GM12878 (cell line): ENCODE measurements at regions not wholly inside any gene's neighbourhood (a gene's known extent, or its start where the extent isn't known, plus 50 kb on each side); places are given as distances from the start of the nearest gene placed in this dataset.

ENCODE experiments used
- ATAC-seq: fragments of 200-7000 bp; cut with Tn5 transposase; 3 replicates; pipeline ENCODE4 v1.9.1; 2020; ENCODE audit warnings: mild to moderate bottlenecking, moderate library complexity
- BruUV-seq: library from RNA; stranded (reverse); fragments of 400-500 nt; replicated peaks from 2 replicates; lab custom pipeline; 2021; lab: Mats Ljungman, UMichigan
- CTCF ChIA-PET: fragments of 300-600 bp; sonication (Branson Sonifier 250); formaldehyde crosslinking; extraction: SDS; loops from one replicate; lab custom pipeline; 2021; ENCODE audit warnings: inconsistent platforms; lab: Yijun Ruan, JAX
- POLR2A ChIA-PET: fragments of 350-600 bp; formaldehyde crosslinking; extraction: SDS; loops from one replicate; lab custom pipeline; 2021; ENCODE audit warnings: inconsistent platforms; lab: Charles Lee
- RAD21 ChIA-PET: fragments of 300-600 bp; sonication (Branson Sonifier 250); formaldehyde crosslinking; loops from one replicate; lab custom pipeline; 2023; ENCODE audit warnings: antibody characterized with exemption; ENCODE audit not compliant: unreplicated experiment; lab: Charles Lee
- SMC1A ChIA-PET: fragments of 300-600 bp; sonication (Branson Sonifier 250); formaldehyde crosslinking; loops from one replicate; lab custom pipeline; 2023; ENCODE audit not compliant: unreplicated experiment, uncharacterized antibody; lab: Charles Lee
- DNase-seq: peaks from one replicate; pipeline ENCODE4 v3.0.0-alpha.2; 2011; ENCODE audit warnings: low read depth, low spot score
- FAIRE-seq: peaks from 3 replicates; lab custom pipeline; 2011; peaks lifted over from hg19 to GRCh38; lab: Jason Lieb, UNC
- H2AFZ ChIP-seq: 2 replicates; pipeline ENCODE4 v1.6.0; 2011; ENCODE audit warnings: low read depth, low read length, control low read depth; ENCODE audit not compliant: control insufficient read depth
- H3K27ac ChIP-seq: 2 replicates; pipeline ENCODE4 v1.5.1; 2011; ENCODE audit warnings: control low read depth; ENCODE audit not compliant: control insufficient read depth, insufficient read depth
- H3K27me3 ChIP-seq, 2 experiments: replicated peaks in 1 of 2; 2 replicates each; pipeline versions ENCODE4 v1.6.0 to v1.6.1; 2011; ENCODE audit warnings: low read length in 1 of 2; ENCODE audit not compliant: control insufficient read depth in 2 of 2, insufficient read depth in 2 of 2
- H3K36me3 ChIP-seq, 2 experiments: 2 replicates each; pipeline ENCODE4 v1.5.1; 2011; ENCODE audit warnings: low read length in 1 of 2; ENCODE audit not compliant: control insufficient read depth in 2 of 2, insufficient read depth in 2 of 2
- H3K4me1 ChIP-seq: 2 replicates; pipeline ENCODE4 v1.6.1; 2011; ENCODE audit warnings: mild to moderate bottlenecking, low read length, moderate library complexity, mixed read lengths; ENCODE audit not compliant: control insufficient read depth, insufficient read depth
- H3K4me2 ChIP-seq: 2 replicates; pipeline ENCODE4 v1.6.0; 2011; ENCODE audit warnings: control low read depth; ENCODE audit not compliant: control insufficient read depth, insufficient read depth
- H3K4me3 ChIP-seq: fragments of 200-600 bp; sonication (generic); 2 replicates; pipeline ENCODE4 v1.5.1; 2016
- H3K79me2 ChIP-seq: 2 replicates; pipeline ENCODE4 v1.6.0; 2011; ENCODE audit warnings: low read length; ENCODE audit not compliant: control insufficient read depth, insufficient read depth
- H3K9ac ChIP-seq: 2 replicates; pipeline ENCODE4 v1.8.0; 2011; ENCODE audit warnings: low read length, control low read depth, mixed read lengths; ENCODE audit not compliant: control insufficient read depth, insufficient read depth
- H3K9me3 ChIP-seq: replicated peaks from 3 replicates; pipeline ENCODE4 v1.5.1; 2011; ENCODE audit warnings: mild to moderate bottlenecking, low read length; ENCODE audit not compliant: control insufficient read depth, insufficient read depth
- H4K20me1 ChIP-seq: 2 replicates; pipeline ENCODE4 v1.6.0; 2011; ENCODE audit not compliant: control insufficient read depth, insufficient read depth
- BACH1 ChIP-seq: fragments of 450-650 bp; IDR thresholded peaks from 2 replicates; pipeline ENCODE4 v1.6.1; 2017; ENCODE audit warnings: mild to moderate bottlenecking, borderline replicate concordance
- GATAD2B ChIP-seq: fragments of 450-650 bp; conservative IDR thresholded peaks from 2 replicates; pipeline ENCODE4 v1.6.1; 2017; ENCODE audit warnings: low read depth, mild to moderate bottlenecking, moderate library complexity
- JUNB ChIP-seq: IDR thresholded peaks from 2 replicates; pipeline ENCODE4 v1.6.1; 2016; ENCODE audit warnings: antibody characterized with exemption, mild to moderate bottlenecking
- PRDM15 ChIP-seq: fragments of 450-650 bp; formaldehyde crosslinking; IDR thresholded peaks from 2 replicates; pipeline ENCODE4 v1.4.0; 2020; ENCODE audit warnings: mild to moderate bottlenecking, moderate library complexity
- ZBTB11 ChIP-seq: fragments of 450-650 bp; formaldehyde crosslinking; IDR thresholded peaks from 2 replicates; pipeline ENCODE4 v1.5.0; 2022; ENCODE audit warnings: mild to moderate bottlenecking, missing genetic modification characterization
- WGBS: methylation state at CpG from one replicate; pipeline ENCODE4 v1.1.6; 2016; ENCODE audit warnings: low lambda C conversion rate; ENCODE audit not compliant: insufficient replicate concordance, insufficient coverage; ENCODE audit errors: missing lambda C conversion rate; 5-methylcytosine and 5-hydroxymethylcytosine counted together
- in situ Hi-C: fragments of 300-500 bp; cut with MboI; formaldehyde crosslinking; loops from 9 replicates; pipeline ENCODE4 v1.14.3; 2018; ENCODE audit warnings: mixed read lengths
- intact Hi-C: fragments of 100-400 bp; cut with micrococcal nuclease; formaldehyde crosslinking; loops from one replicate; pipeline ENCODE4 v1.14.2; 2022; ENCODE audit not compliant: unreplicated experiment

- 0% methylated on average over 1 of the region's 1 CpG for WGBS
These were observed 333.4 kb downstream of the AASDHPPT start for GRCh38 chr11:106410902-106411301.

More at GRCh38 chr11:106410902-106411301, 333.4 kb downstream of the AASDHPPT start:
- ChIA-PET POLR2A (no interaction called here), CTCF (no interaction called here), SMC1A (no interaction called here), RAD21 (no interaction called here)
- DNase-seq (no peak), ATAC-seq (no peak), FAIRE-seq (no peak)
- H3K4me2 ChIP-seq: no peak overlapping the region
- H3K27ac ChIP-seq: no peak overlapping the region
- intact Hi-C loops (no loop called here), in situ Hi-C loops (no loop called here)
- no peaks in the 10 kb centered on the region for H3K27me3 ChIP-seq
- H3K4me1 ChIP-seq: no peaks in the 10 kb centered on the region
- no TSS peak for BruUV-seq
- no peak overlapping the region for H3K9ac ChIP-seq
- no peak for TF ChIP-seq JUNB
- no peak for TF ChIP-seq BACH1
- no peak for TF ChIP-seq GATAD2B
- no peak for TF ChIP-seq PRDM15 (CRISPR knock-in tag)
- no peak for TF ChIP-seq ZBTB11 (CRISPR knock-in tag)
- no peaks in the 10 kb centered on the region for H4K20me1 ChIP-seq
- H3K4me3 ChIP-seq: no peak overlapping the region
- H3K79me2 ChIP-seq: no peaks in the 10 kb centered on the region
- H2AFZ ChIP-seq: no peak overlapping the region
- no peaks in the 10 kb centered on the region for H3K9me3 ChIP-seq
- no peaks in the 10 kb centered on the region for H3K36me3 ChIP-seq
